Right lobe of liver (tissue), 6 donors: ENCODE measurements at regions not wholly inside any gene's neighbourhood (a gene's known extent, or its start where the extent isn't known, plus 50 kb on each side); places are given as distances from the start of the nearest gene placed in this dataset.
"Not testable (repeated sequence)": the region's sequence is repeated elsewhere in the genome, so short reads cannot be mapped to it uniquely, and the experiment has no call there.

Experiments
- ATAC-seq, 4 donors: fragments of 200-7000 bp; cut with Tn5 transposase; one replicate each; pipeline ENCODE4 v1.9.1; 2020; ENCODE audit warnings: mild to moderate bottlenecking in 4 of 4, moderate library complexity in 4 of 4
- DNase-seq, 3 donors: peaks; one replicate each; pipeline ENCODE4 v3.0.0-alpha.2; 2020
- H3K27ac ChIP-seq, 3 donors: fragments of 200-600 bp; one replicate each; pipeline ENCODE4 v1.8.0; 2022
- H3K27me3 ChIP-seq, 2 donors: fragments of 200-600 bp; one replicate each; pipeline ENCODE4 v1.8.0; 2022
- H3K36me3 ChIP-seq, 4 donors: fragments of 200-600 bp; sonication (generic) in 1 of 4; one replicate each; pipeline versions ENCODE4 v1.5.1 to v1.8.0; 2017 to 2022; ENCODE audit warnings: control low read depth in 1 of 4
- H3K4me1 ChIP-seq, 4 donors: fragments of 200-600 bp; sonication (generic) in 1 of 4; one replicate each; pipeline versions ENCODE4 v1.5.1 to v1.8.0; 2017 to 2022; ENCODE audit warnings: control low read depth in 1 of 4
- H3K4me3 ChIP-seq, 3 donors: fragments of 200-600 bp; one replicate each; pipeline ENCODE4 v1.8.0; 2022
- H3K9me3 ChIP-seq, 4 donors: fragments of 200-600 bp; sonication (generic) in 1 of 4; one replicate each; pipeline versions ENCODE4 v1.5.1 to v1.8.0; 2017 to 2022; ENCODE audit warnings: control low read depth in 1 of 4
- POLR2A ChIP-seq: fragments of 450-650 bp; IDR thresholded peaks from one replicate; pipeline ENCODE4 v1.6.1; 2017; ENCODE audit warnings: antibody characterized with exemption, mild to moderate bottlenecking
- WGBS: methylation state at CpG from one replicate; pipeline ENCODE4 v1.1.6; 2018; ENCODE audit warnings: low coverage, low lambda C conversion rate; ENCODE audit not compliant: insufficient coverage; ENCODE audit errors: missing lambda C conversion rate; 5-methylcytosine and 5-hydroxymethylcytosine counted together
- intact Hi-C, 2 donors: fragments of 100-400 bp; cut with DNase I; formaldehyde crosslinking; loops; one replicate each; pipeline versions ENCODE4 v1.11.2 to v1.14.1; 2022
- TF ChIP-seq, protein P1 (sequence below), 4 donors: fragments of 200-600 bp in 3 of 4; fragments of 450-650 bp in 1 of 4; IDR thresholded peaks; one replicate each; pipeline versions ENCODE4 v1.5.1 to v1.8.0; 2016 to 2022; ENCODE audit warnings: antibody characterized with exemption in 4 of 4, mild to moderate bottlenecking in 2 of 4
- donor health status: DM: no; HTN: yes; CAD: no.
- donor health status: DM: no; HTN: no; CAD: no.
- donor health status: DM: no; HTN: no; CAD: no.
- donor health status: DM: no; HTN: yes; CAD: no.
- donor health status: DM: no; HTN: yes; CAD: no.

DNA sequence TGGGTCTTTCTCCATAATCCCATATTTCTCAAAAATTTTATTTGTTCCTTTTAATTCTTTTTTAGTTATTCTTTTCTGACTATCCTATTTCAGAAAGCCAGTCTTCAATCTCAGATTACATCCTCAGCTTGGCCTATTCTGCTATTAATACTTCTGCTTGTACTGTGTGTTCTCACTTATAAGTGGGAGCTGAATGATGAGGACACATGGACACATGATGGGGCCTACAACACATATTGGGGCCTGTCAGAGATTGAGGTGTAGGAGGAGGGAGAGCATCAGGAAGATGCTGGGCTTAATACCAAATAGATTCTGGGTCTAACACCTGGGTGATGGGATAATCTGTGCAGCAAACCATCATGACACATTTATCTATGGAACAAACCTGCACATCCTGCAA lies 82.3 kb downstream of the MAGEE1 start:
- Histone ChIP-seq H3K4me1 (no peaks in the 10 kb centered on the region), H3K9me3 (no peaks in the 10 kb centered on the region), H3K36me3 (no peaks in the 10 kb centered on the region), H3K27me3 (no peaks in the 10 kb centered on the region), H3K27ac (no peak overlapping the region), H3K4me3 (no peak overlapping the region)
- ATAC-seq (no peak), DNase-seq (no peak)
- TF ChIP-seq, protein P1, sequence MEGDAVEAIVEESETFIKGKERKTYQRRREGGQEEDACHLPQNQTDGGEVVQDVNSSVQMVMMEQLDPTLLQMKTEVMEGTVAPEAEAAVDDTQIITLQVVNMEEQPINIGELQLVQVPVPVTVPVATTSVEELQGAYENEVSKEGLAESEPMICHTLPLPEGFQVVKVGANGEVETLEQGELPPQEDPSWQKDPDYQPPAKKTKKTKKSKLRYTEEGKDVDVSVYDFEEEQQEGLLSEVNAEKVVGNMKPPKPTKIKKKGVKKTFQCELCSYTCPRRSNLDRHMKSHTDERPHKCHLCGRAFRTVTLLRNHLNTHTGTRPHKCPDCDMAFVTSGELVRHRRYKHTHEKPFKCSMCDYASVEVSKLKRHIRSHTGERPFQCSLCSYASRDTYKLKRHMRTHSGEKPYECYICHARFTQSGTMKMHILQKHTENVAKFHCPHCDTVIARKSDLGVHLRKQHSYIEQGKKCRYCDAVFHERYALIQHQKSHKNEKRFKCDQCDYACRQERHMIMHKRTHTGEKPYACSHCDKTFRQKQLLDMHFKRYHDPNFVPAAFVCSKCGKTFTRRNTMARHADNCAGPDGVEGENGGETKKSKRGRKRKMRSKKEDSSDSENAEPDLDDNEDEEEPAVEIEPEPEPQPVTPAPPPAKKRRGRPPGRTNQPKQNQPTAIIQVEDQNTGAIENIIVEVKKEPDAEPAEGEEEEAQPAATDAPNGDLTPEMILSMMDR (IDR thresholded peaks at IDR 0.05): no peak
- no peak for TF ChIP-seq POLR2A
- intact Hi-C loops: no loop called here

DNA sequence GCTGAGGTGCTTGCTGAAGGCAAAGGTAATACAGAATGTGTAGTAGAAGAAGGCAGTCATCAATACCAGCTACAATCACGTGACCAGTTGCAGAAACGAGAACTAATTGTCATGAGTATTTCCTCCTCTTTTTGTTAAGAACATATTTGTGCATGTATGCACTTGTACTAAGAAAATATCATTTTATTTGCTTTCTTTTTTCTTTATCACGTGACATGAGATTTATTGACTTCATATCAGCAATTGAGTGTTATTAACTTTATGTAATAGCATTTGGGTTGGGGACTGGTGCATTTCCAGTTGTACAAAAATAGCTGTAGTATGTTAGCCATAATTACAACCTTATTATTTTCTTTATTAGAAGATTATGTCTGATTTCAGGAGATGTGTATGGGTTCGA lies 90.0 kb downstream of the MAGEE1 start:
- TF ChIP-seq, protein P1 (IDR thresholded peaks at IDR 0.05): no peak
- TF ChIP-seq POLR2A: no peak
- ATAC-seq (no peak), DNase-seq (no peak)
- Histone ChIP-seq H3K4me3 (no peak overlapping the region), H3K27me3 (no peaks in the 10 kb centered on the region), H3K4me1 (no peaks in the 10 kb centered on the region), H3K36me3 (no peaks in the 10 kb centered on the region), H3K27ac (no peak overlapping the region), H3K9me3 (no peaks in the 10 kb centered on the region)
- WGBS: 20% methylated on average over 4 of the region's 4 CpGs
- intact Hi-C loops: no loop called here

DNA sequence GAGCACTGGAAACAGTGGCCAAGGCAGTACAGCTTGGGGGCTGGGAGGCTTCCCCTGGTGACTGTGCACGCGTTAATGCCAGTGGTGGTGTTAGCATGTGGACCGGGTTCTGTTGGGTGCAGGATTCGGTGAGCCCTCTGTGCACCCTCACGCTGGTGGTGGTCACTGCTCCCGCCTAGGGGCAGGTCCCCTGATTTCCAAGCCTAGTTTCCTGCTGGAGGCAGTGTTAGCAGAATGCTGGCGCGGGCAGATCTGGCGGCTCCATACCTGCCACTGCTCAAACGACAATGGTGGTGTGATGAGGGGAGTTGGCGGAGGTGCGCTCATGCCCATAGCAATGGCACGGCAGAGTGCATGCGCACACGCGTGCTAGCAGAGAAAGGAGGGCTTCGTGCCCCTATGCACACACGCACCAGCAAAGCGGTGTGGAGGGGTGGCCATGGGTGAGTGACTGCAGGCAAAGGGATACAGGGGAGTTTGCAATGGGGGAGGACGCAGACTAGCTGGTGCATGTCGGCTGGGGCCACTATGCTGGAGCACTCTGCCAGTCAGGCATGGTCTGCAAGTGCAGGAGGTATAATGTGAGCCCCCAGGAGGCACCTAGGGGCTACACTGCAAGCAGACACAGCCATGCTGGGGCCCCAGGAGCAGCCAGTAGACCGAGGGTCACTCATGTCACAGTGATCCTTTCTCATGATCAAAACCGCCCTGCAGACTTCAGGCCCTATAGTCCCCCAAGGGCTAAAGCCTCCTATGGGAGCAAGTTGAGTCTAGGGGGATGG lies 93.0 kb downstream of the MAGEE1 start:
- Histone ChIP-seq H3K4me1 (no peaks in the 10 kb centered on the region), H3K36me3 (no peaks in the 10 kb centered on the region), H3K4me3 (no peak overlapping the region), H3K9me3 (peaks cover 0 to 4% (median 0%) of the 10 kb centered on the region in 4 donors), H3K27ac (no peak overlapping the region), H3K27me3 (no peaks in the 10 kb centered on the region)
- DNase-seq: no peak
- intact Hi-C loops: no loop called here
- TF ChIP-seq, protein P1 (IDR thresholded peaks at IDR 0.05): no peak
- no peak for TF ChIP-seq POLR2A
- ATAC-seq: peak in 1 of 4 donors; percentile 29
- no CpG with 5 or more reads among the region's 23 CpGs for WGBS

DNA sequence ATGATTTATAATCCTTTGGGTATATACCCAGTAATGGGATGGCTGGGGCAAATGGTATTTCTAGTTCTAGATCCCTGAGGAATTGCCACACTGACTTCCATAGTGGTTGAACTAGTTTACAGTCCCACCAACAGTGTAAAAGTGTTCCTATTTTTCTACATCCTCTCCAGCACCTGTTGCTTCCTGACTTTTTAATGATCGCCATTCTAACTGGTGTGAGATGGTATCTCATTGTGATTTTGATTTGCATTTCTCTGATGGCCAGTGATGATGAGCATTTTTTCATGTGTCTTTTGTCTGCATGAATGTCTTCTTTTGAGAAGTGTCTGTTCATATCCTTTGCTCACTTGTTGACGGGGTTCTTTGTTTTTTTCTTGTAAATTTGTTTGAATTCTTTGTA lies 108.2 kb downstream of the MAGEE1 start:
- H3K4me3 ChIP-seq, H3K36me3 ChIP-seq, H3K27ac ChIP-seq, H3K4me1 ChIP-seq, H3K9me3 ChIP-seq, DNase-seq, H3K27me3 ChIP-seq, ATAC-seq, intact Hi-C loops: not testable (repeated sequence)
- 37% methylated on average over 2 of the region's 2 CpGs for WGBS

DNA sequence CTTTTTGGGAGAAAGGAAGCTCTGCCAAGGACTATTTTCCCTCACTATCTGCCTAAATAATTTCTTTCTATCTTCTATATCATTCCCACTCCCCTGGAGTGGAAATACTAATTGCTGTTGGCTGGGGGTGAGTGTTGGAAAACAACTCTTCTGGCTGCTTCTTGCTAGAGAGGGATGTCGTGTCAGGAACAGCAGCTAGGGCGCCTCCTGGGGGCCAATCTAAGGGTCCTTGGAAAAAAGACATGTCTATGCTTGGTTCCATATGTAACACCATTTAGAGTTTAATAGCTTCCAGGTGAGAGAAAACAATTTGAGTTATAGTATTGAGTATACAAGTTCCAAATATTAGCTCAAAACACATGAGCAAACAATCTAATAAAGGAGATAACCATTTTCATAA lies 111.3 kb downstream of the MAGEE1 start:
- Histone ChIP-seq H3K36me3 (no peaks in the 10 kb centered on the region), H3K4me3 (no peak overlapping the region), H3K27ac (no peak overlapping the region), H3K27me3 (no peaks in the 10 kb centered on the region), H3K9me3 (no peaks in the 10 kb centered on the region), H3K4me1 (no peaks in the 10 kb centered on the region)
- TF ChIP-seq POLR2A: no peak
- TF ChIP-seq, protein P1 (IDR thresholded peaks at IDR 0.05): no peak
- 3% methylated on average over 2 of the region's 2 CpGs for WGBS
- ATAC-seq (no peak), DNase-seq (no peak)
- intact Hi-C loops: no loop called here

DNA sequence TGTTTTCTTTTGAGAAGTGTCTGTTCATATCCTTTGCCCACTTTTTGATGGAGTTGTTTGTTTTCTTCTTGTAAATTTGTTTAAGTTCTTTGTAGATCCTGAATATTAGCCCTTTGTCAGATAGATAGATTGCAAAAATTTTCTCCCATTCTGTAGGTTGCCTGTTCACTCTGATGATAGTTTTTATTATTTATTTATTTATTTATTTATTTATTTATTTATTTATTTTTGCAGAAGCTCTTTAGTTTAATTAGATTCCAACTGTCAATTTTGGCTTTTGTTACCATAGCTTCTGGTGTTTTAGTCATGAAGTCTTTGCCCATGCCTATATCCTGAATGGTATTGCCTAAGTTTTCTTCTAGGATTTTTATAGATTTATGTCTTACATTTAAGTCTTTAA lies 115.9 kb downstream of the MAGEE1 start:
- H3K4me1 ChIP-seq, H3K27ac ChIP-seq, H3K4me3 ChIP-seq, intact Hi-C loops, ATAC-seq, DNase-seq, H3K27me3 ChIP-seq, H3K36me3 ChIP-seq, H3K9me3 ChIP-seq: not testable (repeated sequence)
